ENCODE measurements at regions not wholly inside any gene's neighbourhood (a gene's known extent, or its start where the extent isn't known, plus 50 kb on each side); places are given as distances from the start of the nearest gene placed in this dataset.

- no peak for DNase-seq (ENCODE audit: low read depth)
- H3K4me3 ChIP-seq (ENCODE audit: low read length), result no peak overlapping the region
- no peak for TF ChIP-seq CTCF (conservative IDR thresholded peaks at IDR 0.05; ENCODE audit: low read length)
Measured at GRCh38 chr15:93308026-93308690, 219.1 kb upstream of the RGMA start.

- H3K4me3 ChIP-seq (ENCODE audit: low read length), result no peak overlapping the region
- no peak for TF ChIP-seq CTCF (conservative IDR thresholded peaks at IDR 0.05; ENCODE audit: low read length)
- no peak for DNase-seq (ENCODE audit: low read depth)
Measured at GRCh38 chr15:93307513-93307912, 218.5 kb upstream of the RGMA start.

GRCh38 chr15:93305306-93305705 is 216.3 kb upstream of the RGMA start:
- H3K4me3 ChIP-seq (ENCODE audit: low read length), result no peak overlapping the region
- no peak for TF ChIP-seq CTCF (conservative IDR thresholded peaks at IDR 0.05; ENCODE audit: low read length)
- no peak for DNase-seq (ENCODE audit: low read depth)

- no peak overlapping the region for H3K4me3 ChIP-seq (ENCODE audit: low read length)
- no peak for DNase-seq (ENCODE audit: low read depth)
- no peak for TF ChIP-seq CTCF (conservative IDR thresholded peaks at IDR 0.05; ENCODE audit: low read length)
Measured at GRCh38 chr15:93302080-93302765, 213.2 kb upstream of the RGMA start.

- H3K4me3 ChIP-seq (ENCODE audit: low read length), result no peak overlapping the region
- TF ChIP-seq CTCF (conservative IDR thresholded peaks at IDR 0.05; ENCODE audit: low read length), result no peak
- no peak for DNase-seq (ENCODE audit: low read depth)
Measured at GRCh38 chr15:93300796-93301195, 211.8 kb upstream of the RGMA start.

GRCh38 chr15:93299675-93300074 is 210.7 kb upstream of the RGMA start:
- DNase-seq (ENCODE audit: low read depth), result no peak
- H3K4me3 ChIP-seq (ENCODE audit: low read length), result no peak overlapping the region
- TF ChIP-seq CTCF (conservative IDR thresholded peaks at IDR 0.05; ENCODE audit: low read length), result no peak

- no peak for TF ChIP-seq CTCF (conservative IDR thresholded peaks at IDR 0.05; ENCODE audit: low read length)
- no peak overlapping the region for H3K4me3 ChIP-seq (ENCODE audit: low read length)
- no peak for DNase-seq (ENCODE audit: low read depth)
Measured at GRCh38 chr15:93298901-93299300, 209.9 kb upstream of the RGMA start.
